CD4-positive, alpha-beta T cell (primary cell): ENCODE measurements at regions not wholly inside any gene's neighbourhood (a gene's known extent, or its start where the extent isn't known, plus 50 kb on each side); places are given as distances from the start of the nearest gene placed in this dataset.

ENCODE experiments used
- ATAC-seq: fragments of 200-7000 bp; cut with Tn5 transposase; one replicate; pipeline ENCODE4 v1.10.0; 2022; ENCODE audit warnings: mild to moderate bottlenecking; ENCODE audit not compliant: poor library complexity
- CTCF ChIA-PET: fragments of 350-600 bp; sonication (Branson Sonifier 250); formaldehyde crosslinking; loops from one replicate; lab custom pipeline; 2021; ENCODE audit warnings: antibody characterized with exemption, inconsistent platforms; lab: Charles Lee
- POLR2A ChIA-PET: fragments of 350-600 bp; sonication (Branson Sonifier 250); formaldehyde crosslinking; loops from one replicate; lab custom pipeline; 2021; ENCODE audit warnings: antibody characterized with exemption, inconsistent platforms; lab: Charles Lee
- DNase-seq, 14 experiments: peaks; one replicate each; pipeline ENCODE4 v3.0.0-alpha.2; 2013 to 2020; ENCODE audit warnings: mixed read lengths in 2 of 14
- H3K27ac ChIP-seq, 2 donors: one replicate each; pipeline versions ENCODE4 v1.5.1 to v1.7.0; 2013; ENCODE audit warnings: low read length in 2 of 2, low read depth in 1 of 2, mild to moderate bottlenecking in 1 of 2
- H3K27me3 ChIP-seq, 2 experiments: 1 replicate in 1 of 2; 2 replicates in 1 of 2; pipeline versions ENCODE4 v1.6.1 to v1.7.0; 2013; ENCODE audit warnings: low read length in 2 of 2, control low read depth in 1 of 2, mild to moderate bottlenecking in 1 of 2, moderate library complexity in 1 of 2; ENCODE audit not compliant: insufficient read depth in 2 of 2, control insufficient read depth in 1 of 2
- H3K36me3 ChIP-seq: one replicate; pipeline ENCODE4 v1.6.1; 2013; ENCODE audit warnings: low read length, control low read depth; ENCODE audit not compliant: insufficient read depth
- H3K4me1 ChIP-seq: one replicate; pipeline ENCODE4 v1.6.1; 2013; ENCODE audit warnings: low read length, control low read depth; ENCODE audit not compliant: insufficient read depth
- H3K4me3 ChIP-seq: one replicate; pipeline ENCODE4 v1.5.1; 2013; ENCODE audit warnings: mild to moderate bottlenecking, low read length, moderate library complexity
- H3K9me3 ChIP-seq, 2 experiments: 1 replicate in 1 of 2; 2 replicates in 1 of 2; pipeline versions ENCODE4 v1.6.1 to v1.7.0; 2013; ENCODE audit warnings: low read length in 2 of 2, mild to moderate bottlenecking in 2 of 2, control low read depth in 1 of 2, moderate library complexity in 1 of 2; ENCODE audit not compliant: control insufficient read depth in 1 of 2, insufficient read depth in 1 of 2
- H3K27ac Mint-ChIP-seq: one replicate; pipeline ENCODE4 v1.8.0; 2020; ENCODE audit warnings: mixed read lengths
- H3K27me3 Mint-ChIP-seq: one replicate; pipeline ENCODE4 v1.8.0; 2021; ENCODE audit warnings: mixed read lengths
- H3K36me3 Mint-ChIP-seq: one replicate; pipeline ENCODE4 v1.8.0; 2021; ENCODE audit warnings: low read depth, mixed read lengths
- H3K4me1 Mint-ChIP-seq: one replicate; pipeline ENCODE4 v1.8.0; 2021; ENCODE audit warnings: low read depth, mixed read lengths
- H3K4me3 Mint-ChIP-seq: one replicate; pipeline ENCODE4 v1.8.0; 2020; ENCODE audit warnings: mild to moderate bottlenecking, mixed read lengths
- H3K9me3 Mint-ChIP-seq: one replicate; pipeline ENCODE4 v1.8.0; 2020; ENCODE audit warnings: mixed read lengths
- intact Hi-C, 2 experiments: fragments of 100-400 bp; cut with DNase I in 1 of 2; cut with micrococcal nuclease in 1 of 2; formaldehyde crosslinking; loops; one replicate each; pipeline versions ENCODE4 v1.15.1 to v1.9.0; 2023 to 2025; cut with DNase I, micrococcal nuclease
- TF ChIP-seq, protein P1 (sequence below): fragments of 200-600 bp; IDR thresholded peaks from one replicate; pipeline ENCODE4 v1.8.0; 2022; ENCODE audit warnings: antibody characterized with exemption, mild to moderate bottlenecking

DNA sequence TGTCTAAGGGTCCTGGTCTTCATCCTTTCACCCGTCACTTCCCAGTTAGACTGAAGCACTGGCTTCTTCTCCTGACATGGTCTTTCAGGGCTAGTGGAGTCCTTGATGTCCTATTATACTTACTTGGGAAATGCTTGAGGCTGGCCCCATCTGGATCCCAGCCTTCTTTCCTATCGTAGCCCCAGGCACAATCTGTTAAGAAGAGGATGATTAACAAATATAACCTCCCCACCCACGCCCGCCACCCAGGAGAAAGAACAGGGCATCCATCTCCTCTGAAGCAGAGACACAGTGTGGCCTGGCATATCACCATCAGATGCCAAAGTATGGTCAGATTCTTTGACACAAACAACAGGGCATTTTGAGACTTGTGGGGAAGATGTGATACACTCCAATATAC lies 530.1 kb downstream of the SOX11 start:
- Mint-ChIP-seq H3K4me1 (no peaks in the 10 kb centered on the region), H3K9me3 (no peaks in the 10 kb centered on the region), H3K27me3 (no peaks in the 10 kb centered on the region), H3K36me3 (no peaks in the 10 kb centered on the region), H3K27ac (no peak overlapping the region), H3K4me3 (no peak overlapping the region)
- ChIA-PET CTCF (no interaction called here), POLR2A (no interaction called here)
- intact Hi-C loops = no loop called here
- H3K36me3 ChIP-seq = no peaks in the 10 kb centered on the region
- TF ChIP-seq, protein P1, sequence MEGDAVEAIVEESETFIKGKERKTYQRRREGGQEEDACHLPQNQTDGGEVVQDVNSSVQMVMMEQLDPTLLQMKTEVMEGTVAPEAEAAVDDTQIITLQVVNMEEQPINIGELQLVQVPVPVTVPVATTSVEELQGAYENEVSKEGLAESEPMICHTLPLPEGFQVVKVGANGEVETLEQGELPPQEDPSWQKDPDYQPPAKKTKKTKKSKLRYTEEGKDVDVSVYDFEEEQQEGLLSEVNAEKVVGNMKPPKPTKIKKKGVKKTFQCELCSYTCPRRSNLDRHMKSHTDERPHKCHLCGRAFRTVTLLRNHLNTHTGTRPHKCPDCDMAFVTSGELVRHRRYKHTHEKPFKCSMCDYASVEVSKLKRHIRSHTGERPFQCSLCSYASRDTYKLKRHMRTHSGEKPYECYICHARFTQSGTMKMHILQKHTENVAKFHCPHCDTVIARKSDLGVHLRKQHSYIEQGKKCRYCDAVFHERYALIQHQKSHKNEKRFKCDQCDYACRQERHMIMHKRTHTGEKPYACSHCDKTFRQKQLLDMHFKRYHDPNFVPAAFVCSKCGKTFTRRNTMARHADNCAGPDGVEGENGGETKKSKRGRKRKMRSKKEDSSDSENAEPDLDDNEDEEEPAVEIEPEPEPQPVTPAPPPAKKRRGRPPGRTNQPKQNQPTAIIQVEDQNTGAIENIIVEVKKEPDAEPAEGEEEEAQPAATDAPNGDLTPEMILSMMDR = no peak
- H3K9me3 ChIP-seq = no peaks in the 10 kb centered on the region
- H3K27ac ChIP-seq = no peak overlapping the region
- H3K27me3 ChIP-seq = no peaks in the 10 kb centered on the region
- H3K4me3 ChIP-seq = no peak overlapping the region
- no peaks in the 10 kb centered on the region for H3K4me1 ChIP-seq
- no peak for ATAC-seq
- DNase-seq = no peak

DNA sequence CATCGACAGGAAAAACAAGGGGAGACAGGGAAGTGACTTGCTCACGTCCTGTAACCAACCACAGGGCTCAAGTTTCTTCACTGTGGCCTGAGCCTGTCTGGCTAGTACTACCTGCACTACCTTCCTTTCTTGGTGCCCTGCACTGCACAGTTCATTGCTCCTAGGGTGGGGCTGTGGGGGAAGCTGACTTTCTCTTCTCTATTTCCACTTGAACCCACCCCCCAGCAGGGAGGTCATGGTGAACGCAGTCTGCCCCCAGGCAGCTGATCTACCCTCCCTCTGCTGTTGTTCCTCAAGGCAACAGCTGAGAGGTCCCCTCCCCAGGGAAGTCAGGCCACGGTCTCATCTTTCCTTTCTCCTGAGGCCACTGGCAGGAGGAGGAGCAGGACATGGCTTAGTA lies 532.1 kb downstream of the SOX11 start:
- CTCF ChIA-PET = no interaction called here
- H3K27ac Mint-ChIP-seq = no peak overlapping the region
- no peaks in the 10 kb centered on the region for H3K27me3 Mint-ChIP-seq
- Histone ChIP-seq H3K27ac (no peak overlapping the region), H3K9me3 (no peaks in the 10 kb centered on the region), H3K4me1 (no peaks in the 10 kb centered on the region), H3K4me3 (no peak overlapping the region), H3K27me3 (no peaks in the 10 kb centered on the region), H3K36me3 (no peaks in the 10 kb centered on the region)
- H3K4me3 Mint-ChIP-seq = no peak overlapping the region
- TF ChIP-seq, protein P1 = no peak
- POLR2A ChIA-PET = no interaction called here
- DNase-seq (no peak), ATAC-seq (no peak)
- intact Hi-C loops = no loop called here
- no peaks in the 10 kb centered on the region for H3K36me3 Mint-ChIP-seq
- H3K4me1 Mint-ChIP-seq = no peaks in the 10 kb centered on the region
- no peaks in the 10 kb centered on the region for H3K9me3 Mint-ChIP-seq

DNA sequence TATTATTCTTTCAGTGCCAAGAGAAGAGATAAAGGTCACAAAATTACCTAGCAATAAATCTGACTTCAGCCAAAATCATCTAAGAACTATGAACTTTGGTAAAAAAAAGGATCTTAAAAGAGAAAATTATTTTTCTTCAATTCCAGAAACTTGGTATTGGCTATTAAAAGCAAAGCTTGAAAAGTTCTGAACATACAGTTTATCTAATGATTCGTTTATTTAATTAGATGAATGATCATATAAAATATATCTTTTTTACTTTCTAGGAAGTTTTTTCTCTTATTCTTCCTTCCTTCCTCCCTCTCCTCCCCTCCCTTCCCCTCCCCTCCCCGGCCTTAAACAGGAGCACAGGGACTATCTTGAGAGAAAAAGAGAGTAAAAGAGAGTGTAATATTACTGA lies 536.1 kb downstream of the SOX11 start:
- DNase-seq = no peak
- TF ChIP-seq, protein P1 = no peak
- Histone ChIP-seq H3K4me3 (no peak overlapping the region), H3K4me1 (no peaks in the 10 kb centered on the region), H3K9me3 (no peaks in the 10 kb centered on the region), H3K27me3 (no peaks in the 10 kb centered on the region), H3K27ac (no peak overlapping the region), H3K36me3 (no peaks in the 10 kb centered on the region)
- intact Hi-C loops = no loop called here
- ChIA-PET POLR2A (no interaction called here), CTCF (no interaction called here)
- H3K9me3 Mint-ChIP-seq = peaks cover 7% of the 10 kb centered on the region
- no peak overlapping the region for H3K4me3 Mint-ChIP-seq
- H3K27me3 Mint-ChIP-seq = no peaks in the 10 kb centered on the region
- no peak for ATAC-seq
- H3K4me1 Mint-ChIP-seq = no peaks in the 10 kb centered on the region
- H3K27ac Mint-ChIP-seq = no peak overlapping the region
- H3K36me3 Mint-ChIP-seq = no peaks in the 10 kb centered on the region
